ENCODE measurements at regions not wholly inside any gene's neighbourhood (a gene's known extent, or its start where the extent isn't known, plus 50 kb on each side); places are given as distances from the start of the nearest gene placed in this dataset.

GRCh38 chr19:30792561-30793505 is 420.6 kb downstream of the ZNF536 start:
- H3K9me3 ChIP-seq, result no peaks in the 10 kb centered on the region
- H3K4me1 ChIP-seq, result no peaks in the 10 kb centered on the region

GRCh38 chr19:30791088-30791487 is 418.9 kb downstream of the ZNF536 start:
- TF ChIP-seq CTCF (IDR thresholded peaks at IDR 0.05), result no peak
- Histone ChIP-seq H3K36me3 (no peaks in the 10 kb centered on the region), H3K4me3 (no peak overlapping the region), H3K4me1 (no peaks in the 10 kb centered on the region), H3K27me3 (ENCODE audit: low read depth) (peaks cover 7% of the 10 kb centered on the region), H3K9me3 (no peaks in the 10 kb centered on the region), H3K27ac (no peak overlapping the region)
- intact Hi-C loops (cut with DNase I), result no loop called here
- ATAC-seq (no peak), DNase-seq (no peak)

More at GRCh38 chr19:30792561-30793505, 420.6 kb downstream of the ZNF536 start:
- H3K36me3 ChIP-seq, result no peaks in the 10 kb centered on the region
- ATAC-seq, result no peak
- DNase-seq, result no peak
- intact Hi-C loops (cut with DNase I), result no loop called here
- peaks cover 6% of the 10 kb centered on the region for H3K27me3 ChIP-seq (ENCODE audit: low read depth)
- no peak overlapping the region for H3K4me3 ChIP-seq
- H3K27ac ChIP-seq, result no peak overlapping the region
- no peak for TF ChIP-seq CTCF (IDR thresholded peaks at IDR 0.05)

GRCh38 chr19:30790056-30790680 is 418.0 kb downstream of the ZNF536 start:
- ATAC-seq, result peak in 1 of 2 donors; percentile 37
- intact Hi-C loops (cut with DNase I), result no loop called here
- H3K36me3 ChIP-seq, result no peaks in the 10 kb centered on the region
- no peak for DNase-seq
- H3K27ac ChIP-seq, result no peak overlapping the region
- no peaks in the 10 kb centered on the region for H3K4me1 ChIP-seq
- peaks cover 3% of the 10 kb centered on the region for H3K27me3 ChIP-seq (ENCODE audit: low read depth)
- H3K4me3 ChIP-seq, result no peak overlapping the region
- TF ChIP-seq CTCF (IDR thresholded peaks at IDR 0.05), result no peak
- H3K9me3 ChIP-seq, result no peaks in the 10 kb centered on the region

DNA sequence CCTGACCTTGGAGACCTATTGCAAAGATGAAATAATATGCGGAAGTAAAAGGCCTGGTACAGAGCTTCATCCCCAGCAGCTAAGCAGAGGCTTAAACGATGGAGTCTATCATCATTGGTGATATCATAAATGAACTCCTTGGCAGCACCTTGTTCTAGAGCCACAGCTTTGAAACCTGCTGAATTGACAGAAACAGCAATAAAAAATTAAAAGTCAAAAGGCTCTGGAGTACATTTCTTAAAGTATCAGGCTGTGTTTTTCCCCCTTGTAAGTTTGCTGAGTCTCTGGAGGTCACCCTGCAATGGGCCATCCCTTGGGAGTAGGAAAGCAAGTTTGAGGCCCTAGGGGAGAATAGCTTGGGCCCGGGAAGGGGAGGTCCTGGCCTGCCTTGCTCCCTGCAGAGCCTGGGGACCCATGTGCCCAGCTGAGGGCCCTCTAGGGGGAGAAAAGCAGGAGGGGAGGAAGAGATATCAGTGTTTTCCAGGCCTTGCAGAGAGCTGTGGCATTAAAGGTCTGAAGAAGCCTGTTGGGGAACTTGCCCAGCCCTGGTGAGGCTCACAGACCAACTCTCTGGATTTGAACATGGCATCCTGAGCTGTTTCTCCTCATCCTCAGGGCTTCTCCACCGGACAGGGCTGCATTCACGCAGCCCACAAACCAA is 416.1 kb downstream of the ZNF536 start:
- Histone ChIP-seq H3K9me3 (no peaks in the 10 kb centered on the region), H3K27ac (no peak overlapping the region), H3K27me3 (ENCODE audit: low read depth) (peaks cover 3% of the 10 kb centered on the region), H3K4me1 (no peaks in the 10 kb centered on the region), H3K4me3 (no peak overlapping the region), H3K36me3 (no peaks in the 10 kb centered on the region)
- DNase-seq (no peak), ATAC-seq (no peak)
- no peak for TF ChIP-seq CTCF (IDR thresholded peaks at IDR 0.05)
- intact Hi-C loops (cut with DNase I), result no loop called here

GRCh38 chr19:30785458-30786137 is 413.4 kb downstream of the ZNF536 start:
- Histone ChIP-seq H3K9me3 (no peaks in the 10 kb centered on the region), H3K27ac (no peak overlapping the region), H3K4me1 (no peaks in the 10 kb centered on the region), H3K36me3 (no peaks in the 10 kb centered on the region), H3K27me3 (ENCODE audit: low read depth) (peaks cover 3% of the 10 kb centered on the region), H3K4me3 (no peak overlapping the region)
- no peak for ATAC-seq
- DNase-seq, result no peak
- no peak for TF ChIP-seq CTCF (IDR thresholded peaks at IDR 0.05)
- intact Hi-C loops (cut with DNase I), result no loop called here
